ACHN (cell line): ENCODE measurements at regions not wholly inside any gene's neighbourhood (a gene's known extent, or its start where the extent isn't known, plus 50 kb on each side); places are given as distances from the start of the nearest gene placed in this dataset.

Experiments used
- DNase-seq: peaks from one replicate; pipeline ENCODE4 v3.0.0-alpha.2; 2015
- in situ Hi-C: cut with HindIII; loops from 2 replicates; pipeline ENCODE4 v1.10.0; 2017; ENCODE audit warnings: low sequenced_read_pairs, low pct_ligation_motif_present, low pct_unique_long_range_greater_than_20kb

DNA sequence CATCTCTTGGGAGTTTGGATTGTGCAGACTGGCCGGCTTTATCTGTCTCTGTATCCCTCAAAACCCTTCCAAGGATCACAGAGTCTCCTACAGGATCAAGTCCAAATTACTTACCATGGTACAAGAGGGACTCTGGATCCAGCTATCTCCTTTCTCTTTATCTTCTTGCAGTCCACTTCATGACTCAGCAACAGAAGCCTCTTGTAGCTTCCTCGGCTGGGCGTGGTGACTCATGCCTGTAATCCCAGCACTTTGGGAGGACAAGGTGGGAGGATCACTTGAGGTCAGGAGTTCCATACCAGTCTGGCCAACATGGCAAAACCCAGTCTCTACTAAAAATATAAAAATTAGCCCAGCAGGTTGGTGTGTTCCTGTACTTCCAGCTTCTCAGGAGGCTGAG, 189.7 kb downstream of the BCAT1 start:
- DNase-seq = peak; percentile 38
- in situ Hi-C loops = no loop called here

DNA sequence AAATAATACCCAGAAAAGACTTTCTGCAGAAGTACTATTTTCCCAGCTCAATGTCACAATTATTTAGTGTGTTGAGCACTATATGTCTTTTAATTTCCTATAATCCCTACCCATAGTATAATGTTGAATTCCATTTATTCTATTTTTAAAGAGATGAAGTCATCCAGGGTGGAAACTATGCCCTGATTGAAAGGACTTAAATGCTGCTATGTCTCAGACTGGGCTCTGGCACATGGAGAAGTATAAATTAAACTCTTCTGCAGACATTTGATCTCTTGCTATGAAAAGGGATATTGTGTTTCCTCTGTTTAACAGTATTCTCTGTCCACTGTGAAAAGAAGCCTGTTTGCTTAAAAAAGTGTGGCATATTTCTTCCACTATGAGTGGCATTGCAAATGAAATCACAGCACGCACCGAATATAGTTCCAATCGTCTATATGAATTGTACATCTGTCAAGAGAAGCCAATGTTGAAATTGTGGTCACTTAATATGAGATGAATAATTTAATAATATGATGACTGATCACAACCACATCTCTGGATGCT, 192.3 kb downstream of the BCAT1 start:
- in situ Hi-C loops = no loop called here
- no peak for DNase-seq

DNA sequence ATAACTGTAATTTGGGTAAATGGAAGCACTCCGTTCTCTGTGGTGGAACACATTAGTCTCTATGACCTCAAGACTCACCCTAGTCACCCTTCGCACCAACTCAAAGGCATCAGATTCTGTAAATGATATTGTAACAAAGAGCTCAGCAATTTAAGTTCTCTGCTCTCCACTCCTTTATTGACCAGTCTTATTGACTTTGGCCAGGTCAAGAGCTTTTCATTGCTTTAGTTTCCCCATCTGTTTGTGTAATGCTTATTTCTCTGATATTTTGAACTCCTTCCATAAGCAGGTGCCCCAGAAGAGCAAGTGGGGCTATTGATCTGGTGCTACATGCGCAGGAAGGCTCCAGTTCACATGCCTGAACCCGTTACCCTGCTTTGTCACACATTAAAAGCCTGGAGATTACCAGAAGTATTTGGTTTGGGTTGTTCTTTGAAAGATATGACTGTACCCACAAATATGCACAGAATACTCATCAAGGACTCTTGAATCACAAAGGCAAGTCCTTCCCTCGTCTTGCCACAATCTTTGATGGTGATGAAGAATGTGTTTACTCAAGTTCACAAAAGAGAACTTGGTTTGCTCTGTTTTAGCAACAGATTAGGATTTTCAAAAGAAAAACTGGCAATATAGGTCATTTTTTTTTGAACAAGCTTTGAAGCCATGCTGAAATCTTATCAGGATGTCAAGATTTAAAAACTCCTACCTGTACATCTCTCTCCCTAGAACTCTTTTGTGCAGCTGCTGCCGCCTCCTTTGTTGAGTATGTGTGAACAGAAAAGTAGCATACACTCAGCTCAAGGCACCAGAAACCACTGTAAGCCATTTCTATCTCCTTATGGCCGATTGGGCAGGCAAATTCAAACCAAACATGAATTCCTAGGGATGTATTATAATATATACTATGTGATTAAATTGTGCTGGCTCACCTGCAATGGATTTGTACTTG, 193.9 kb downstream of the BCAT1 start:
- in situ Hi-C loops = no loop called here
- peak; percentile 82 for DNase-seq

DNA sequence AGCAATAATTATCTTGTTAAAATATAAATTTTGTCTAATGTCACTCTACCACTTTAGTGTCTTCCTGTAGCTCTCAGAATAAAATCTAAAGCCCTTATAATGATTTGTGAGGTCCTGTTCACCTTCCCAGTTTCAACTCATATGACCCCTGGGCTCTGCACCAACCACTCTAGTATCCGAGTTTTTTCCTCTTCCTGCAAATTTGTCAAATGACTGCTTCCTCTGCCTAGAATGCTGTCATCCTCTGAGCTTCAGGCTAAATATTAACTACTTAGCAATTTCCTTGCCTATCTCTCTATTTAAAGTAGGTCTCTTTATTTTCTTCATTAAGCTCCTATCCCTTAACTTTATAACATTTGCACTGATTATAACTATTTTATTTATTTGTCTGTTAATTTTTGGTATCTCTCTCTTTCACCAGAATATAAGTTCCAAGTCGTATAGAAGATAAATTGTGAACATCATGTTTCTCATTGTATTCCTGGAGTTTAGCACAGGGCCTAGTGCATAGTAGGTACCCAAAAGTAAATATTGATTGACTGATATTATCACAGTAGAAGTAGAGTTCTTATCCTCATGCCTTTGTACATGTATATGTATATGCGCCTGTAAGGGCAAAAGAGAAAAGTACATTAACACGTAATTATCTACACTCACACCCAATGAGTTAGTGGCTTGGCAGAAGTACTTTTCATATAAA, 196.0 kb downstream of the BCAT1 start:
- DNase-seq = peak; percentile 61
- in situ Hi-C loops = no loop called here

DNA sequence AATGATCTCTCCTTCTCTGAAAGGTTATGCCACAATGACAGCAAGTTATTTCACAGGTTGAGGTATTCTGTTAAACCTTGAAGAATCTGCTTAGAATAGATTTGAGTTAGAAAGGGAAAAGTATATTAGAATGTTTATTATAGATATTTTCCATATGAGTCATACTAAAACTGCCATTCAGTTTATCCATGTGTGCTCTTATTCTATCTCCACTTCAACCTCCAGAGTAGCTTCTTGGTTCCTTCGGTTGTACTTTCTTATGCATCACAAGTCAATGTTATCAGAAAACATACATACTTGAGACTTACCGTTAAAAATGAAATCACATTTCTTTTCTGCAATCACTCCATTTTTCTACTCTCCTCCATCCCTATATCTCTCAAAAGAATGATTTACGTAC, 197.7 kb downstream of the BCAT1 start:
- no peak for DNase-seq
- in situ Hi-C loops = no loop called here

DNA sequence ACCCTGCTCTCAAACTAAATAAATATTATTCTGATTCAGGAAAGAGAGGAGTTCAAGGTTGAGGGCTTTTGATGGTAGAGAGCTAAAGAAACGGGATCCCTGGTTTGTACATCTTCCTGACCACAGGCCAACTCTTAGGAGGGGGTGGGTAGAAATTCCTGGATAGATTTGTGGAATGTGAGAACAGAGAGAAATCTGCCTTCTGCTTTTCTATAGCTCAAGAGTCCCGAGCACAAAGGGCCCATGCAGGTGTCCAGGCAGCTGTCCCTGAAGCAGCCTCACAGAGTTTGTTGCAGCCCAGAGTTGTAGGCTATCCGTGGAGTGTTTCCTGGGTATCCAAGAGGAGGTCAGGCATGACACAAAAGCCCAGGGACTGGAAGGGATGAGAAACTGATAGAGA, 198.6 kb downstream of the BCAT1 start:
- in situ Hi-C loops = no loop called here
- no peak for DNase-seq

DNA sequence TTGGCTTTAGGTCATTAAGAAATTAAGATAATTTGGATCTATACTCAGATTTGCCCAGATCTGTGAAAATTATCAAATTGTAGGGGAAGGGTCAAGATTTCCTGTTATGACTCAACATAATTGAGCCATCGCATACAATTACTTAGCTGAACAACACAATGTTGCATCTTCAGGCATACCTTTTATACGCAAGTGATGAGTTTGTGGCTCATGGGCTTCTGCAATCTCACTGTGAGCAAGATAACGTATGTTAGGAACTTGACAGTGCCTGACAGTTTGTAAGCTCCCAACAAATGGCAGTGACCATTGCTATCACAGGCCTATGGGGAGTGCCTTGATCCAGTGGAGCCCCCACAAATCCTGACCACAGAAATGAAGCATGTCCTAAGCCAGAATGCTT, 199.7 kb downstream of the BCAT1 start:
- no peak for DNase-seq
- in situ Hi-C loops = no loop called here

DNA sequence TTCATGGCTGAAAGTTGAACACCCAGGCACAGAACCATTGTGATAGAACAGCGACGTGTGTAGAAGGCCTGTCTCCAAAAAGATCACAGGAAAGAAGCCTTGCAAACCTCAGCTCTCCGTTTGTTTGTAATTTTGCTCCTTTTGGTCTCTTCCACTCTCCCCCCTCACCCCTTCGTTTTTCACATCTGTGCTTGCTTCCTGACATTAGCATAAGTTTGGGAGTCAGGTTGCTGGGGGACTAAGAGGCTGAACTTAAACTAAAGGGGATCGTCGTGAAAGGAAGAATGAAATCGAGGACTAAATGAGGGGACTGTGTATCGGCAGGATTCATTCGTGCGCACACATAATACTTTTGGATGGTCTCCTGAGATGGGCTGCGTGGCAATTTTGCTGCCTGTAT, 200.6 kb downstream of the BCAT1 start:
- in situ Hi-C loops = no loop called here
- no peak for DNase-seq

DNA sequence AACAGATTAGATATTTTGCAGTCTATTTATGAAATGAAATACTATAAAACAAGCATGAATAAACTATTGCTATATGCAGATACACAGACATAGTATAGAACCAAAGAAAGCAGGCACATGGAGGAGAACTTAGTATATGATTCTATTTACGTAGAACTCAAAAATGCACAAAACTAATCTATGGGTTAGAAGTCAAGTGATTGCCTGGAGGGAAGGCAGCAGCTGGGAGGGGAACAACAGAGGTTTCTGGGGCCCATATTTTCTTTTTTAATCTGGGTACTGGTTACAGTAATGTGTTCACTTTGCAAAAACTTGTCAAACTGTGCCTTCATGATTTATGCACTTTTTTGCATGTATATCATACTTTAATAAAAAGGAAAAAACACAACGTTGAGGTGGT, 202.0 kb downstream of the BCAT1 start:
- in situ Hi-C loops = no loop called here
- no peak for DNase-seq

DNA sequence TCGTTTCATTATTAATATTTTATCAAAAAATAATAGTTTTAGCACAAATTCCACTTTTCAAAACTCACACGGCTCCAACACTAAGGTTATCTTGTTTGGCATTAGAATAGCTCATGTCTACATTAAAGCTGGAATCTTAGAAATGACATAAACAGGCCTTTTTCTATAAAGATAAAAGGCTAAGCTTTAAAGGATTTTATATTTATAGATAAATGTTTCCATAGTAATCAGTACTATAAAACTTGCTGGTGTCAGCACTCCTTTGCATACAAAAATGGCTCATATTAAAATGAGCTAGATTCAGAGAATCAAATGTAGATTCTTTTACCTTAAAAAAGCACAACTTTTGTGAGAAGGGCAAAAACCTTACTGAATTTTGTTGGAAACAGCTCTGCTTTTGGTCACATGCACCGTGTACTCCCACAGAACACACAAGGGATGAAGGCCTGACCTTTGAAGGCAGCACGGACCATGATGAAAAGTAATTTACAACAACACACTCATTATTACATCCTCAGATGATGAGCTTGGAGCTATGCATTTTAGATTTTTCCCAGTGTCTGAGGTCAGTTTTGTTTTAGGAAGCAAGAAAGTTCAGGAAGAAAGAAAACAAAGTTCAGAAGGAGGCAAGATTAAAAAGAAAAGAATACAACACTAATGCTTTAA, 202.8 kb downstream of the BCAT1 start:
- in situ Hi-C loops = no loop called here
- DNase-seq = no peak

DNA sequence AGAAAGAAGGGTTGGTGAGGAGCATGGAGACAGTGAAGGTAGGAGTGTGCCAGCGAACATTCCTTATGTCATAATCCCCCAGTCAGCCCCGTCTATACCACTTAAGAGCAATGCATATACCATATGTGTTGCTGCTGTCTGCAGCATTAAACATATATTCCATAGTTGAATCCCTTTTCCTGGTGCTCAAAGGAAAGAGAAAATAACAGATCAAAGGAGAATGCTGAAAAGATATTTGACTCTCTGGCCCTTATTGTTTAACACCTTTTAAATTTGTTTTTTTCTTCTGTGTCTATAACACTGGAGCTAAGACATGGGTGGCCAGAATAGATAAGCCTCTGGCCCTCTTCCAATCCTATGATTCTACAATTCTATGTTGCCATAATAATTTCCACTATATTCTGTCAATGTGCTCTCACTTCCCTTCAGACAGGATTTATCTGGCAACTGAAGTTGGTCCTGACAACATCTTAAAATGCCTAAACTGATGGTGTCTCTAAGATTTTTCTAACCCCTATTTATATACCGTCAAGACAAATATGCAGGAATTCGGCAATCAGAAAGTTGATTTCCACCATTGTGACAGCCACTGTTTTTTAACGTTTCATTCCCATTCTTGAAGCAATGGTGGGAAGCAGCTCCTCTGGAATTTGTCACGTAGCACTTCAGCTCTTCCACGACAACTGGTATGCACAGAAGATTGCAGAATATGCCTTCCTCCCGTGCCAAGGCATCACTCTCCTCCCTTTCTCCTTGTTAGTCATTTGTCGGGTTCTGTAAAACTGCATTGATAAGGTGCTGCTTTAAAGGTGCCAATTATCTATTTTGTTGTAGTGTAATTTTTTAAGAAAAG, 204.7 kb downstream of the BCAT1 start:
- in situ Hi-C loops = no loop called here
- no peak for DNase-seq

DNA sequence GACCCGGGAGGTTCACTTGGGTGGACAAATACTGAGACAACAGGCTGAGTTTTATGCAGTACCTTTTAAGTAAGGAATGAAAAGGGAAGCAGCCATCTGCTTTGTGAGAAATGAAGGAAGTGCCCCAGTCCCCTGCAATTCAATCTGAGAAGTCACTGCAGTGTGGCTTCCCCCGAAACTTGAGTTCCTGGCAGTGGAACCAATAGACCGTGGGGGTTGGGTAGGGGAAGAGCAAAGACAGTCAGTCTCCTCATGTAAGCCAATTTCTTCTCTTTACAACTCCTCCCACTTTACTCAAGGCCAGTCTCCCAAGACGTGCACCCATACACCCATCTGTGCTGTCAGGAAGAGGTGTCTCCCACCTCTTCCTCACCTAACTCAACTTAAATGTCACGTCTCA, 206.5 kb downstream of the BCAT1 start:
- in situ Hi-C loops = no loop called here
- no peak for DNase-seq

DNA sequence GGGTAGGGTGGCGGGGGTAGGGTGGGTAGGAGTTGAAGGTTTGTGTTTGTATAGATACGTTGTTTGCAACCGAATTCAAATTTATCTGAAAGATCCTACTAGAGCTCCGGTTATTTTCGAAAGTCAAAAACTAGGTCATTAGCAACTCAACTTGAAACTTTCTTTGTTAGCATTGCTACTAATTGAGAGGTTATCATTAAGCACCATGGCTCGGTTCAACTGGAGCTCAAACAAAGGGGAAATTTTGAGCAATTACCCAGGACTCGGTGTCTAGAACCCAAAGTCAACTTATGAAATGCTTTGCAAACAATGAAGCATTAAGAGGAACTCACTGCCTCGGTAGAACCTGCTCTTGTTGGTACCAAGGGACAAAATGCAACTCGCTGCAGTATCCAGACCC, 207.7 kb downstream of the BCAT1 start:
- in situ Hi-C loops = no loop called here
- DNase-seq = no peak

DNA sequence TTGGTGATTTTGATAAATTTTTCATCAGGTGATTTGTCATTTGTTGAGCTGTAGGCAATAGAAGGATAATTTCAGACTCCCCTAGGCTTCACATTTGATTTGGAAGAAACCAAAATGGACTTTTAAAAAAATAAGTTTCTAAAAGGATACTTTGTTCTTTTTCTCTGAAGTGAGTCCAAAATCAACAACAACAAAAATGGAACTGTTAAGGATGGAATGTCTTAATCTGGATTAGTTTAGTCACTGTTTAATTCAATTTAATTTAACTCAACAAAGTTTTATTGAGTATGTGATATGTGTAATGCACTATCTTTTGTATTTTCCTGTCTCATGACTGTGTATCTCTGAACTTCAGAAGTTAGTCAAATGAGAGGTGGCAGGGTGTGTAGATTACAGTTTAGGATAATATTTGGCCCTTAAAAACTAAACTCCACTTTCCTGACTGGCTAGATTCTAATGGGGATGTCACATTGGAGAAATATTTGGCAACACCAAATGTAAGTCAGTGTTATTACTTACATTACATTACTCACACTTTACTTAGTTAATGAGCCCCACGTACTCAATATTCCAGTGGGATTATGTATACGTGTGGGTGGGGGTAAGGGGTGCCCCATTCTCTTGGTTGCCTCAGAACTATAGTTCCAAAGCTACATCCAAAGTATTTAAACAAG, 209.7 kb downstream of the BCAT1 start:
- DNase-seq = no peak
- in situ Hi-C loops = no loop called here

DNA sequence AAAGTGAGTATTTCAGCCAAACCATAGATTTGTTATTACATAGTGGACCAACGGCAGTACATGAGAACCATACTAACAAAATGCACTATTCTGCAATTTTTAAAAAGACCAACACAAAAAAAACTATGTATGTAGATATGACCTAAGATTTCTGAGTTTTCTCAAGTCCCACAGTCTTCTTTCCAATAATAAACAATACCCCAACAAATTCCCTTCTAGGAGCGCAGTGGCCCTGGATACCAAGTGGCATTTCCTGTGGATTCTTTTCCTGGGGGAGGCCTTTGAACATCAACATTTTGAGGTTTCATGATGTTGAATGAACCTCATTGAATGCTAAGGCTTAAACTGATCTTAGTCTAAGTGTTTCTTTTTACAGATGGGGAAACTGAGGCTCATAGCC, 210.5 kb downstream of the BCAT1 start:
- in situ Hi-C loops = no loop called here
- no peak for DNase-seq

DNA sequence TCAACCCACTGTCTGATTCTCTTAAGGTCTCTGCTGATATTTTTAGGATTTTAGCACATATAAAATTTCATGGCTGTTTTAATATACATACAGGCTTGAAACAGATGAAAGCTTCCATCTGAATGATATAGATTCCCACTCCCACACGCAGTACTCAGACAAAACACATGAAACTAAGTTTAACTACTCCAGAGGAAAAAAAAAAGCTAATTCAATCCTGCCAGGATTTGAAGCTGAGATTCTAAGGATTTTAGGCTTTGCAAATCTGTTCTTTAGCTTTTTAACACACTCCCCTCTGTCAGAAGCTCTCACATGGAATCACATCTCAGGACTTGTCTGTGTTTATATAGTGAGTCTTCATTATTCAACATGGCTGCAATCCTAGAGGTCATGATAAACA, 217.3 kb downstream of the BCAT1 start:
- DNase-seq = no peak
- in situ Hi-C loops = no loop called here

DNA sequence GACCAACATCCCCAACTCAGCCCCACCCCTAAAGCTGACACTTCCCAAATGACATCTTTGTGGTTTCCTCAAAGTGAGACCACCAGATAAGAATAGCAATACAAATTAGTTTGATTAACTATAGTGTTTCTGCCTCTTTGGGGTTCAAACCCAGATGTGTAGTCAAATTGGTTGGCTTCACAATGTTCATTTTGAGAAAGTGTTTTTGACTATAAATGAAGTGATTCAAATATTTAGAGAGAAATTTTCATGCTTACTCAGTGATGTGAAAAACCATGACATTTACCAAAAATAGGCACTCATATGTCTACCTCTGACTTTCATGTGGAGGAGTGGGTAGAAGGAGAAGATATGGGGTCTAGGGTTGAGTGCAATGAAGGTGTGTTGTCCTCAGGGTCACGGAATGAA, 218.4 kb downstream of the BCAT1 start:
- in situ Hi-C loops = no loop called here
- no peak for DNase-seq

DNA sequence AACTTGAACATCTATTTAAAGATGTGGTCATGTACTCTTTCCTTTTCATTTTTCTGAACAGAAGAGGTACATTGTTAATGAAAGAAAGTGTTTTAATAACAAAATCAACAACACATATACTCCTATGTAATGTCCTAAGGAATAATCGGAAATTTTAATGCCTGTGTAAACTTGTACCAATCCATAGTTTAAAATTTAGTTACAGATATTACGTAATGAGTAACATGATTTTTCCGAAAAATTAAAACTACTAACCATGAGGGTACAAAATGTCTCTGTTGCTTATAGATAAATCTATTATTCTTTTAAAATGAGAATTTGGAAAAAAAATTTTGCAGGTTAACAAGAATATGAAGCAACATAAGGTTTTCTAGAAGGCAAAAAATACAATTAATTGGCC, 220.1 kb downstream of the BCAT1 start:
- in situ Hi-C loops = no loop called here
- no peak for DNase-seq
